ENCODE measurements at regions not wholly inside any gene's neighbourhood (a gene's known extent, or its start where the extent isn't known, plus 50 kb on each side); places are given as distances from the start of the nearest gene placed in this dataset.
"Not testable (repeated sequence)": the region's sequence is repeated elsewhere in the genome, so short reads cannot be mapped to it uniquely, and the experiment has no call there.

DNA sequence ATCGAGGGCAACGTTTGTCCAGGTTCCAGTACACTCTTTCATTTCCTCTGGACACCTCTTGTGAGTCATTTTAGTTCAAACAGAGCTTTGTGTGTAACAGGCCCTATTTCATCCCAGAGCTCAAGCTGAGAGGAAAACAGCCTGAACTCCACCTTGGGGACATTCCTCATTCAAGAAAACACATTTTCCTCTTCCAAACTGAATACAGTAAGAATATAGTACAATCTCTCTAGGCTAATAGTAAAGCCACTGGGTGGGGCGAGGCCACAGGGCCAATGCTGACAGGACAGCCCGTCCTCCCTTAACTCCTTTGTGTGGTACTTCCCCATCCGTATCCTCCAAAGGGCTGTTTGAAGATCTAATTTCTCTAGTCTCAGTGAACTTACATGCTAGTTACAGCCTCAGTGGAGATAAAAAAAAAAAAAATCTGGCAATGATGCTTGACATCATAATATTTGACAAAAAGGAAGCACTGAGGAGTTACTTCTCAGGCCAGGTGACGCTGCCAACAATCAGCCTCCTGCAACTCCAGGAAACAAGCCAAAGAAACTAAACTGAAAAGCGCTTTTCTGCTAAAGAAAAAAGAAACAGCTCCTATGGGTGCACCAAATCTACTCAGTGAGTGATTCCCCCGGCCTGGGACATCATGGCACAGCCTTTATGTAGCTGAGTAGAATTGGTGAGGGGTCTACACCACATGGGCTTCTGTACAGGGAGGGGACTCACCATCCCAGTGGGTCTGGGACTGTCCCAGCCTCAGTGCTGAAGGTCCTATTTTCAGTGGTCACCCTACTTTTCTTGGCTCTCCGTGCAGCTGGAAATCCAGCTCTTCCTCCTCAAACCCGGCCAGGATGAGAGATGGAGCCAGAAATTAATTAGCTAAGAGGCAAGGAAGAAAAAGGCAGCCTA, 238.2 kb upstream of the NEBL start:
- no peak for FAIRE-seq
- no peak for DNase-seq (ENCODE audit: insufficient read length, low spot score)
- no peak for TF ChIP-seq POLR2AphosphoS5 (IDR thresholded peaks at IDR 0.05; ENCODE audit: low read depth, low read length)

DNA sequence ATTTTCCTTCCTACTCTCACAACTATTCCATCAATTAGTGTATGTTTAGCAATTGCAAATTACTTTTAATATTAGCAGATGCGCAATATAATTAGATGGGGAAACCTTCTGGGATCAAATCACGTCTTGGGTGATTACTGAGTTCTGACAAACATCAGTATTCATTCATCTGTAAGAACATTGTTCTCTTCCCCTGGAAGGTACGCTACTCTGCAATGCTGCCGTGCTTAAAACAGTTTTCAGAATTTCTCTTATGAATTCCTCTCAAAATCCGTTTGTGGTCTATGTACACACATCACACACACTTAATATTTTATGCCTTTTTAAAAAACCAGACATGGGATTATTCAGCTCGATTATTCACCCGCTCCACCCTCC, 237.5 kb upstream of the NEBL start:
- TF ChIP-seq POU2F2 (IDR thresholded peaks at IDR 0.05; ENCODE audit: low read depth, low read length): no peak
- TF ChIP-seq SPI1 (IDR thresholded peaks at IDR 0.05; ENCODE audit: low read depth, low read length): no peak
- TF ChIP-seq TAF1 (IDR thresholded peaks at IDR 0.05; ENCODE audit: low read depth, low read length): no peak
- TF ChIP-seq POLR2A (IDR thresholded peaks at IDR 0.05; ENCODE audit: low read depth, low read length): no peak
- TF ChIP-seq PAX5 (IDR thresholded peaks at IDR 0.05; ENCODE audit: insufficient read depth, low read length, severe bottlenecking): no peak
- no peak for TF ChIP-seq POLR2AphosphoS5 (IDR thresholded peaks at IDR 0.05; ENCODE audit: low read depth, low read length)
- DNase-seq (ENCODE audit: insufficient read length, low spot score) (no peak), FAIRE-seq (no peak)

DNA sequence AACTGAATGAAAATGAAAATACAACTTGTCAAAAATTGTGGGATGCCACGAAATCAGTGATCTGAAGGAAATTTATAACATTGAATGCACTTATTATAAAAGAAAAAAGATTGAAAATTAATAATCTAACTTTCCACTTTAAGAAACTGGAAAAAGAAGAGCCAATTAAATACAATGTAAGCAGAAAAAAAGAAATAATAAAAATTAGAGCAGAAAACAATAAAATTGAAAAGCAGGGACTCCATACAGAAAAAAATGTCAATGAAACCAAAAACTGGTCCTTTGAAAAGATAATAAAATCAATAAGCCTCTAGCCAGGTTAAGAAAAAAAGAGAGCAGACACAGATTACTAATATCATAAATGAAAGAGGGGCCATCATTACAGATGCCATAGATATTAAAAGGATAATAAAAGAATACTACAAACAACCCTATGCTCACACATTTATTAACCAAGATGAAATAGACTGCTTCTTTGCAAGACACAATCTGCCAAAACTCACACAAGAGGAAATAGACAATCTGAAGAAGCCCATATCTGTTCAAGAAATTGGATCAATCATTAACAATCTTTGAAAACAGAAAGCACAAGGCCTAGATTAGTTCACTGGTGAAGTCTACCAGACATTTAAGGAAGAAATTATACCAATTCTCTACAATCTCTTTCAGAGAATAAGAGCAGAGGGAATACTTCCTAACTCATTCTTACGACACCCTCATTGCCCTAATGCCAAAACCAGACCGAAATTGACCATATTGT, 233.8 kb upstream of the NEBL start:
- TF ChIP-seq POLR2AphosphoS5 (IDR thresholded peaks at IDR 0.05; ENCODE audit: low read depth, low read length) (no peak), TAF1 (IDR thresholded peaks at IDR 0.05; ENCODE audit: low read depth, low read length) (no peak), POU2F2 (IDR thresholded peaks at IDR 0.05; ENCODE audit: low read depth, low read length) (no peak), SPI1 (IDR thresholded peaks at IDR 0.05; ENCODE audit: low read depth, low read length) (no peak), POLR2A (IDR thresholded peaks at IDR 0.05; ENCODE audit: low read depth, low read length) (no peak), PAX5 (IDR thresholded peaks at IDR 0.05; ENCODE audit: insufficient read depth, low read length, severe bottlenecking) (no peak)
- no peak for FAIRE-seq
- DNase-seq (ENCODE audit: insufficient read length, low spot score): no peak

DNA sequence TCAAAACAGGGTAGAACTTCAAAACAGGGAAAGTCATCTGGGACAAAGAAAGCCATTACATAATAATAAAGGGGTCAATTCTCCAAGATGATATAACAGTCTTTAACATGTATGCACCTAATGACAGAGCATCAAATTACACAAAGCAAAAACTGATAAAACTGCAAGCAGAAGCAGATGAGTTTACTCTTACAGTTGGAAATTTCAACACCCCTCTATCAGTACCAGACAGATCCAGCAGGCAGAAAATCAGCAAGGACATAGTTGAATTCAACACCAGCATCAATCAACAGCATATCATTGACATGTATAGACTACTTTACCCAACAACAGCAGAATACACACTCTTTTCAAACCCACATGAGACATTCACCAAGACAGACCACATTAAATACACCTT, 233.0 kb upstream of the NEBL start:
- FAIRE-seq: no peak
- TF ChIP-seq TAF1 (IDR thresholded peaks at IDR 0.05; ENCODE audit: low read depth, low read length) (no peak), SPI1 (IDR thresholded peaks at IDR 0.05; ENCODE audit: low read depth, low read length) (no peak), PAX5 (IDR thresholded peaks at IDR 0.05; ENCODE audit: insufficient read depth, low read length, severe bottlenecking) (no peak), POLR2A (IDR thresholded peaks at IDR 0.05; ENCODE audit: low read depth, low read length) (no peak), POU2F2 (IDR thresholded peaks at IDR 0.05; ENCODE audit: low read depth, low read length) (no peak), POLR2AphosphoS5 (IDR thresholded peaks at IDR 0.05; ENCODE audit: low read depth, low read length) (no peak)
- no peak for DNase-seq (ENCODE audit: insufficient read length, low spot score)

DNA sequence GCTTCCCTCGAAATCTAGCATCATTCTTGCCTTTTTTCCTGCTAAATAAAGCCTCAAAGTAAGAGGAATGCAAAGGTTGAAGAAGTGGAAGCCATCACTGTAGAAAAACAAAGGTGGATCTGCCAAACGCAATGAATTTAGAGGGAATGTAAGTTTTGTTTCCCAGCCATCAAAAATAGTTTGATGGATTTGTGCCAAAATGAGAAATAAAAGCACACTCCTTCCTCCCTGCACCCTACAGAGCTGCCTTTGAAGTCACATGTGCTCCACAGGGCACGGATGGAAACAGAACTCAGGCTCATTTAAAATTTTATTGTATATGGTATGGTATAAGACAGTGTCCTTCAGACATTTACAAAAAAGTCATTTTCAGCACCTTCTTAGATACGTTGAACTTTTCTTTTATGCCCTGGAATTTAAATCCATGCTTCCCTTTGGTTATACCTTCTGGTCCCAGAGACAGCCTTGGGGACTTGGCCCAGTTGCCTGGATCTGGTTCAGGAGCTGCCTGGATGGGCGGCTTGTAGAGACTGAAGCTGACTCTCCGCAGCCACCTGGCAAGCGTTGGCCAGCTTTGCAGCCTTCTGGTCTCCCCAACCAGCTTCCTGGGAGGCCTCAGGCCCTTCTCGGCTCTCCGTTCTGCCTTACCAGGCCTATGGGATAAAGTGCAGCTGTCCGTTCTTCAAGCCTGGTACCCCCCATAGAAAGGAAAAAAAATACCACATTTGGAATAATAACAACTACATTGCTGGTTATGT, 228.5 kb upstream of the NEBL start:
- TF ChIP-seq POLR2A (IDR thresholded peaks at IDR 0.05; ENCODE audit: low read depth, low read length) (no peak), POLR2AphosphoS5 (IDR thresholded peaks at IDR 0.05; ENCODE audit: low read depth, low read length) (no peak), TAF1 (IDR thresholded peaks at IDR 0.05; ENCODE audit: low read depth, low read length) (no peak), PAX5 (IDR thresholded peaks at IDR 0.05; ENCODE audit: insufficient read depth, low read length, severe bottlenecking) (no peak)
- no peak for DNase-seq (ENCODE audit: insufficient read length, low spot score)
- FAIRE-seq: no peak

DNA sequence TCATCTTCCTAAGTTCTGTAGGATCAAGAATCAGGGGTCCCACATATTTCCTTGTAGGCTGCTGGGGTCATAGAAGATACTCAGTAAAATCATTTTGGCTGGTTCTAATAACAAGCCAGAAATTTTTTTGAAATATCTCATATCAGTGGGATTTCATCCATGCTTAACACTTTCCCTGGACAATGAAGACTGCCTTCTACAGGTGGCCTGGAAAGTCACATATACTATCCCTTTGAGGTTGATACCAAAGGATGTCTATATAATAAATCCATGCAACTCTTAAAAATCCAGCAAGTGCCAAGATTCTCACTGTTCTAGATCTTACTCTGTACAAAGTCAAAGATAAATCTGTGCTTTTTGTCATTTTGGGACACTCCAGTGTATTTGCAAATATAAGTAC, 225.8 kb upstream of the NEBL start:
- FAIRE-seq (no peak), DNase-seq (ENCODE audit: insufficient read length, low spot score) (no peak)
- TF ChIP-seq PAX5 (IDR thresholded peaks at IDR 0.05; ENCODE audit: insufficient read depth, low read length, severe bottlenecking) (no peak), POLR2AphosphoS5 (IDR thresholded peaks at IDR 0.05; ENCODE audit: low read depth, low read length) (no peak), SPI1 (IDR thresholded peaks at IDR 0.05; ENCODE audit: low read depth, low read length) (no peak), POU2F2 (IDR thresholded peaks at IDR 0.05; ENCODE audit: low read depth, low read length) (no peak)

GRCh38 chr10:21121822-21122221, 224.7 kb upstream of the NEBL start:
- not testable (repeated sequence) for DNase-seq (ENCODE audit: insufficient read length, low spot score); FAIRE-seq

DNA sequence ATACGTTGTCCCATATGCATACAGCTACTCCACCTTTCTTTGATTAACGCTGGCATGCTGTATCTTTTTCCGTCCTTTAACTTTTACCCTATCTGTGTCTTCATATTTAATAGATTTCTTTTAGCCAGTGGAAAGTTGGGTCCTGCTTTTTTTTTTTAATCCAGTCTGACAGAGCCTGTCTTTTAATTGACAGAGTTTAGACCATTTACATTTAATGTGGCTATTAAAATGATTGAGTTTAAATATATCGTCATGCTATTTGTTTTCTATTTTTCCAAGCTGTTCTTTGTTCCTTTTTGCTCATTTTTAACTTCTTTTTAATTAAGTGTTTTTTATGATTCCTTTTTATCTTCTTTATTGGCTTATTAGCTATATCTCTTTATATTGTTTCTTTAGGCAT, 217.6 kb upstream of the NEBL start:
- no peak for DNase-seq (ENCODE audit: insufficient read length, low spot score)
- no peak for FAIRE-seq
- no peak for TF ChIP-seq POLR2AphosphoS5 (IDR thresholded peaks at IDR 0.05; ENCODE audit: low read depth, low read length)
- no peak for TF ChIP-seq SPI1 (IDR thresholded peaks at IDR 0.05; ENCODE audit: low read depth, low read length)
- no peak for TF ChIP-seq TAF1 (IDR thresholded peaks at IDR 0.05; ENCODE audit: low read depth, low read length)
- TF ChIP-seq POLR2A (IDR thresholded peaks at IDR 0.05; ENCODE audit: low read depth, low read length): no peak
- no peak for TF ChIP-seq POU2F2 (IDR thresholded peaks at IDR 0.05; ENCODE audit: low read depth, low read length)
- TF ChIP-seq PAX5 (IDR thresholded peaks at IDR 0.05; ENCODE audit: insufficient read depth, low read length, severe bottlenecking): no peak

DNA sequence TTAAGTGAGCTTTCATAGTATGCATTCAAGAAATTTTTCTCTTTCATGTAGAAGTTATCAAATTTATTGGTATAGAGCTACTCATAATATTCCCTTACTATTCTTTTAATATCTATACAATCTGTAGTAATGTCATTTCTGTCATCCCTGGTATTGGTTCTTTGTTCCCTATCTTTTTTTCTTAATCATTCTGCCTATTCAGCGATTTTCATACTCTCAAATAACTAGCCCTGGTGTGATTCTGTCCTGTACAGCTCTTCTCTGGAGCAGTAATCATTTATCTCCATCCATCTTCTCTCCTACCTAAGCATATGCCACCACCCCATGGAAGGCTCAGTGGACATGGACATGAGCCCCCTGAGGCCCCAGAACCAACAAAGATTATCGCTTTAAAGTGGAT, 213.2 kb upstream of the NEBL start:
- TF ChIP-seq PAX5 (IDR thresholded peaks at IDR 0.05; ENCODE audit: insufficient read depth, low read length, severe bottlenecking): no peak
- no peak for TF ChIP-seq POLR2AphosphoS5 (IDR thresholded peaks at IDR 0.05; ENCODE audit: low read depth, low read length)
- no peak for TF ChIP-seq POU2F2 (IDR thresholded peaks at IDR 0.05; ENCODE audit: low read depth, low read length)
- no peak for TF ChIP-seq TAF1 (IDR thresholded peaks at IDR 0.05; ENCODE audit: low read depth, low read length)
- TF ChIP-seq SPI1 (IDR thresholded peaks at IDR 0.05; ENCODE audit: low read depth, low read length): no peak
- TF ChIP-seq POLR2A (IDR thresholded peaks at IDR 0.05; ENCODE audit: low read depth, low read length): no peak
- FAIRE-seq (no peak), DNase-seq (ENCODE audit: insufficient read length, low spot score) (no peak)

DNA sequence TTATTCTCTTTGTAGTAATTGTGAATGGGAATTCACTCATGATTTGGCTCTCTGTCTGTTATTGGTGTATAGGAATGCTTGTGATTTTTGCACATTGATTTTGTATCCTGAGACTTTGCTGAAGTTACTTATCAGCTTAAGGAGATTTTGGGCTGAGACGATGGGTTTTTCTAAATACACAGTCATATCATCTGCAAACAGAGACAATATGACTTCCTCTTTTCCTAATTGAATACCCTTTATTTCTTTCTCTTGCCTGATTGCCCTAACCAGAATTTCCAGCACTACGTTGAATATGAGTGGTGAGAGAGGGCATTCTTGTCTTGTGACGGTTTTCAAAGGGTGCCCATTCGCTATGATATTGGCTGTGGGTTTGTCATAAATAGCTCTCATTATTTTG, 209.8 kb upstream of the NEBL start:
- DNase-seq (ENCODE audit: insufficient read length, low spot score); FAIRE-seq: not testable (repeated sequence)

DNA sequence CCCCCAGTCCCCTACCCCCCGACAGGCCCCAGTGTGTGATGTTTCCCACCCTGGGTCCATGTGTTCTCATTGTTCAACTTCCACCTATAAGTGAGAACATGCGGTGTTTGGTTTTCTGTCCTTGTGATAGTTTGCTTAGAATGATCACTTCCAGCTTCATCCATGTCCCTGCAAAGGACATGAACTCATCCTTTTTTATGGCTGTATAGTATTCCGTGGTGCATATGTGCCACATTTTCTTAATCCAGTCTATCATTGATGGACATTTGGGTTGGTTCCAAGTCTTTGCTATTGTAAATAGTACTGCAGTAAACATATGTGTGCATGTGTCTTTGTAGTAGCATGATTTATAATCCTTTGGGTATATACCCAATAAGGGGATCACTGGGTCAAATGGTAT, 208.2 kb upstream of the NEBL start:
- DNase-seq (ENCODE audit: insufficient read length, low spot score); FAIRE-seq: not testable (repeated sequence)

Data from GM12891 (cell line).